IMR-90 (cell line): ENCODE measurements at regions not wholly inside any gene's neighbourhood (a gene's known extent, or its start where the extent isn't known, plus 50 kb on each side); places are given as distances from the start of the nearest gene placed in this dataset.

ENCODE experiments used
- CTCF ChIP-seq: conservative IDR thresholded peaks from 2 replicates; pipeline ENCODE4 v1.5.1; 2012; ENCODE audit warnings: mild to moderate bottlenecking, low read depth, low read length, improper control_type of control experiment
- FOS ChIP-seq: fragments of 150-350 bp; IDR thresholded peaks from 2 replicates; pipeline ENCODE4 v1.6.1; 2016; ENCODE audit warnings: low read depth, low read length
- MAZ ChIP-seq: IDR thresholded peaks from 2 replicates; pipeline ENCODE4 v1.6.1; 2012; ENCODE audit warnings: low read depth, mild to moderate bottlenecking, low read length, improper control_type of control experiment, moderate library complexity, borderline replicate concordance
- MXI1 ChIP-seq: IDR thresholded peaks from 2 replicates; pipeline ENCODE4 v1.6.1; 2012; ENCODE audit warnings: low read depth, mild to moderate bottlenecking, low read length, moderate library complexity, borderline replicate concordance
- POLR2A ChIP-seq: IDR thresholded peaks from 2 replicates; pipeline ENCODE4 v1.6.1; 2012; ENCODE audit warnings: mild to moderate bottlenecking, low read depth, low read length
- RAD21 ChIP-seq: IDR thresholded peaks from 2 replicates; pipeline ENCODE4 v1.6.1; 2012; ENCODE audit warnings: low read length, improper control_type of control experiment

- TF ChIP-seq CTCF (no peak), FOS (no peak), MAZ (no peak), RAD21 (no peak), MXI1 (no peak), POLR2A (no peak)
Observed at GRCh38 chr20:57056651-57057050, 209.8 kb downstream of the BMP7 start.
